Adrenal gland (tissue), 9 donors: ENCODE measurements at regions not wholly inside any gene's neighbourhood (a gene's known extent, or its start where the extent isn't known, plus 50 kb on each side); places are given as distances from the start of the nearest gene placed in this dataset.
"Not testable (repeated sequence)": the region's sequence is repeated elsewhere in the genome, so short reads cannot be mapped to it uniquely, and the experiment has no call there.

Experiments
- DNase-seq, 7 donors: peaks; one replicate each; pipeline ENCODE4 v3.0.0-alpha.2; 2019 to 2020
- H3K27ac ChIP-seq, 5 donors: fragments of 200-600 bp; sonication (generic) in 4 of 5; 1 replicate in 3 of 5; 2 replicates in 2 of 5; pipeline versions ENCODE4 v1.5.1 to v1.8.0; 2016 to 2020; ENCODE audit warnings: mild to moderate bottlenecking in 1 of 5
- H3K27me3 ChIP-seq: fragments of 200-600 bp; 2 replicates; pipeline ENCODE4 v1.8.0; 2021
- H3K36me3 ChIP-seq, 2 donors: fragments of 200-600 bp; replicated peaks in 1 of 2; 1 replicate in 1 of 2; 2 replicates in 1 of 2; pipeline versions ENCODE4 v1.5.1 to v1.8.0; 2018 to 2022
- H3K4me1 ChIP-seq, 2 donors: fragments of 200-600 bp; replicated peaks in 1 of 2; 1 replicate in 1 of 2; 2 replicates in 1 of 2; pipeline versions ENCODE4 v1.5.1 to v1.8.0; 2018 to 2021
- H3K4me3 ChIP-seq, 4 donors: fragments of 200-600 bp; sonication (generic) in 3 of 4; one replicate each; pipeline ENCODE4 v1.5.1; 2016 to 2018
- H3K9me3 ChIP-seq, 3 donors: fragments of 200-600 bp; sonication (generic) in 1 of 3; replicated peaks in 1 of 3; 1 replicate in 2 of 3; 2 replicates in 1 of 3; pipeline versions ENCODE4 v1.5.1 to v1.8.0; 2016 to 2021
- POLR2A ChIP-seq, 2 donors: fragments of 450-650 bp; IDR thresholded peaks; one replicate each; pipeline ENCODE4 v1.6.1; 2017; ENCODE audit warnings: antibody characterized with exemption in 2 of 2, mild to moderate bottlenecking in 2 of 2, moderate library complexity in 1 of 2
- WGBS, 4 donors: extraction: QIAGEN DNeasy Blood & Tissue Kit in 2 of 4; methylation state at CpG; one replicate each; pipeline versions ENCODE4 v1.1.5 to v1.1.7; 2013 to 2017; 5-methylcytosine and 5-hydroxymethylcytosine counted together
- intact Hi-C, 2 donors: fragments of 100-400 bp; cut with DNase I; formaldehyde crosslinking; loops; one replicate each; pipeline versions ENCODE4 v1.14.1 to v1.15.0; 2022 to 2023
- TF ChIP-seq, protein P1 (sequence below), 6 experiments: fragments of 450-650 bp in 4 of 6; fragments of 200-600 bp in 2 of 6; sonication (generic) in 1 of 6; IDR thresholded peaks; 1 replicate in 5 of 6; 2 replicates in 1 of 6; pipeline versions ENCODE4 v1.5.1 to v1.8.0; 2016 to 2021; ENCODE audit warnings: antibody characterized with exemption in 6 of 6, mild to moderate bottlenecking in 2 of 6, moderate library complexity in 1 of 6
- donor health status: healthy with polysubstance abuse.
- donor health status: Bipolar disorder and iron deficiency.
- donor health status: DM: yes; HTN: yes; CAD: no.
- donor health status: DM: no; HTN: no; CAD: no.
- donor health status: DM: no; HTN: no; CAD: no.

DNA sequence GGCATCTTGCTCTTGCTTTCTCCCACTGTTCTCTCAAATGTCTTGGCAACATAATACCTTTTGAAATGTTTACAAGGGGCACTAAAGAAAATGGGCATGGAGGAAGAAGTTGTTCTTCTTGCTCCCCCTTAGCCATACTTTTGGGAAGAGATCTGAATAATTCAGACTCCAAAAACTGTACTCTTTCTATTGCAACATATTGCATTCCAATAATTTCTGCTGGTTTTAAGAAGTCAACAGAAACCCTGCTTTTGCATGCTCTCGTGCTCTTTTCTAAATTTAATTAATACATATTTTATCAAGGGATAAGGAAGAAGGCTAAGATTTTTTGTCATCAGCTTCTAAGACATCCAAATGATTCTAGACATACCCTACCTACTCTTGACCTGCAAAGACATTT, 409.9 kb upstream of the SOX5 start:
- no peak overlapping the region for H3K4me3 ChIP-seq
- H3K9me3 ChIP-seq = no peaks in the 10 kb centered on the region
- H3K4me1 ChIP-seq = no peaks in the 10 kb centered on the region
- H3K27me3 ChIP-seq = no peaks in the 10 kb centered on the region
- 50 to 77% (median 64%) methylated on average over 1 of the region's 1 CpG for WGBS, 4 donors
- DNase-seq = no peak
- intact Hi-C loops = no loop called here
- no peak overlapping the region for H3K27ac ChIP-seq
- H3K36me3 ChIP-seq = no peaks in the 10 kb centered on the region
- TF ChIP-seq, protein P1, sequence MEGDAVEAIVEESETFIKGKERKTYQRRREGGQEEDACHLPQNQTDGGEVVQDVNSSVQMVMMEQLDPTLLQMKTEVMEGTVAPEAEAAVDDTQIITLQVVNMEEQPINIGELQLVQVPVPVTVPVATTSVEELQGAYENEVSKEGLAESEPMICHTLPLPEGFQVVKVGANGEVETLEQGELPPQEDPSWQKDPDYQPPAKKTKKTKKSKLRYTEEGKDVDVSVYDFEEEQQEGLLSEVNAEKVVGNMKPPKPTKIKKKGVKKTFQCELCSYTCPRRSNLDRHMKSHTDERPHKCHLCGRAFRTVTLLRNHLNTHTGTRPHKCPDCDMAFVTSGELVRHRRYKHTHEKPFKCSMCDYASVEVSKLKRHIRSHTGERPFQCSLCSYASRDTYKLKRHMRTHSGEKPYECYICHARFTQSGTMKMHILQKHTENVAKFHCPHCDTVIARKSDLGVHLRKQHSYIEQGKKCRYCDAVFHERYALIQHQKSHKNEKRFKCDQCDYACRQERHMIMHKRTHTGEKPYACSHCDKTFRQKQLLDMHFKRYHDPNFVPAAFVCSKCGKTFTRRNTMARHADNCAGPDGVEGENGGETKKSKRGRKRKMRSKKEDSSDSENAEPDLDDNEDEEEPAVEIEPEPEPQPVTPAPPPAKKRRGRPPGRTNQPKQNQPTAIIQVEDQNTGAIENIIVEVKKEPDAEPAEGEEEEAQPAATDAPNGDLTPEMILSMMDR (IDR thresholded peaks at IDR 0.05) = no peak
- TF ChIP-seq POLR2A (IDR thresholded peaks at IDR 0.05) = no peak

DNA sequence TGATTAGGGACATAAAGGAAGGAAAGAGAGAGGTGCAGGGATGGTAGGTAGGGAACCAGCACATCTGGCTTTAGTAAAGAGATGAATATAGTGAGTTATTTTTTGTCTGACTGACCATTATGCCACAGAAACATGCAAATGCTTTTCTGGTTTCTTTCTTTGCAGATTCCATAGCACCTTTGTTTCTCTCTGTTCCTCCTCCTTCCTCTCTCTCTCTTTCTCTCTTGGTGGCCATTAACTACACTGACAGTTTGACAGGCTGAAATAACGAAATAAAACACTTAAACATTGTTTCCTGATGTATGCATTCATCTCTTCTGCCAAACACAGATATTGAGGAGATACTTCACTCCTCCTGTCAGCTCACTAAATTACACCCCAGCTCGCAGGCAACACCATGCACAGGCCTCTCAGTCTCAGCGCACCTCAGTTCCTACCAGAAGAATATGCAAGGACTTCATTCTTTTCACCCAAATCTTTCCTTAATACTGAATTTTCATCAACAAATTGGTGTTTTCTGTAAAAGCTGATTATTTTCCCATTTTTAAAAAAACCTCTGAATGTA, 406.9 kb upstream of the SOX5 start:
- Histone ChIP-seq H3K27me3 (no peaks in the 10 kb centered on the region), H3K9me3 (no peaks in the 10 kb centered on the region), H3K27ac (no peak overlapping the region), H3K4me3 (no peak overlapping the region), H3K4me1 (no peaks in the 10 kb centered on the region), H3K36me3 (no peaks in the 10 kb centered on the region)
- no peak for TF ChIP-seq POLR2A (IDR thresholded peaks at IDR 0.05)
- TF ChIP-seq, protein P1 (IDR thresholded peaks at IDR 0.05) = no peak
- no peak for DNase-seq
- intact Hi-C loops = no loop called here
- 75 to 90% (median 79%) methylated on average over 3 of the region's 3 CpGs for WGBS, 4 donors

DNA sequence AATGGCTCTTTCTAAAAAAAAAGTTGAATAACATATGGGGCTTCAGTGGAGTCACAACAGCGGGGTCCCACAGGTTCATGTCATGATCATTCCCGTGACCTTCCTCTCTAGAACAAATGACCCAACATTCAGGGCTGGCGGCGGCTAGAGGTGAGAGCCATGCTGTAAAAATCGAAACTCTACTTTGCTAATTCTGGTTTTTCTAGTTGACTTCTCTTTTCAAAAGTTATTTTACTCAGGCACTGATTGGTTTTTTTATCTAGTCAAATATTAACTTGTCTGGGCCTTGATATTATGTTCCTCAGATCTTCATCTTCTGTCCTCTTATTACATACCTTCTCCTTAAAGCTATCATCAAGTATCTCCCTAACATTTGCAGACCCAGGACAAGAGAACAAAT, 402.9 kb upstream of the SOX5 start:
- 81 to 92% (median 88%) methylated on average over 5 of the region's 5 CpGs for WGBS, 4 donors
- intact Hi-C loops = no loop called here

DNA sequence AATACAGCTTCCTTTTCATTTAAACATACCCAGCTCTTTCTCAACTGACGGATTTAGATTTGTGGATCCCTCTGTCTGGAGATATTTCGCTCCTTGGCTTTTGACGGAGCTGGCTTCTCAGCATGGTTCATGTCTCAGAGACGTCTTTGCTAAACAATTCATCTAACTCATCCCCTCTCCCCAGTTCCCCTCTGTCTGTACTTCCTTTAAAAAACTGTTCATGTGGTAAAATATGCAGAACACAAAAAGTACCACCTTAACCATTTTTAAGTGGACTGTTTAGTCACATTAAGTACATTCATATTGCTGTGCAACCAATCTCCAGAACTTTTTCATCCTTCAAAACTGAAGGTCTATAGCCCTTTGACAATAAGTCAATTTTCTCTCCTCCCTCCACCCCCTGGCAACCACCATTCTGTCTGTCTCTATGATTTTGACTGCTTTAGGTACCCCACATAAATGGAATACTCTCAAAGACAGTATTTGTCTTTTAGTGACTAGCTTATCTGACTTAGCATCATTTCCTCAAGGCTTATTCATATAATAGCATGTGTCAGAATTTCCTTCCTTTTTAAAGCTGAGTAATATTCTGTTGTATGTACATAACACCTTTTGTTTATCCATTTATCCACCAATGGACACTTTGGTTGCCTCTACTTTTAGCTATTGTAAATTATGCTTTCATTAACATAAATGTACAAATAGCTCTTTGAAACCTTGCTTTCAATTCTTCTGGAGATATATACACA, 399.8 kb upstream of the SOX5 start:
- Histone ChIP-seq H3K4me3 (no peak overlapping the region), H3K27ac (no peak overlapping the region), H3K36me3 (no peaks in the 10 kb centered on the region), H3K4me1 (no peaks in the 10 kb centered on the region), H3K27me3 (no peaks in the 10 kb centered on the region), H3K9me3 (no peaks in the 10 kb centered on the region)
- no peak for DNase-seq
- WGBS, 4 donors = 75 to 88% (median 84%) methylated on average over 4 of the region's 4 CpGs
- intact Hi-C loops = no loop called here
- TF ChIP-seq POLR2A (IDR thresholded peaks at IDR 0.05) = no peak
- TF ChIP-seq, protein P1 (IDR thresholded peaks at IDR 0.05) = no peak

More for the DNA sequence above, 402.9 kb upstream of the SOX5 start:
- H3K27me3 ChIP-seq = no peaks in the 10 kb centered on the region
- no peak for TF ChIP-seq POLR2A (IDR thresholded peaks at IDR 0.05)
- TF ChIP-seq, protein P1 (IDR thresholded peaks at IDR 0.05) = no peak
- no peak overlapping the region for H3K4me3 ChIP-seq
- H3K4me1 ChIP-seq = no peaks in the 10 kb centered on the region
- no peak for DNase-seq
- H3K27ac ChIP-seq = no peak overlapping the region
- no peaks in the 10 kb centered on the region for H3K36me3 ChIP-seq
- no peaks in the 10 kb centered on the region for H3K9me3 ChIP-seq

DNA sequence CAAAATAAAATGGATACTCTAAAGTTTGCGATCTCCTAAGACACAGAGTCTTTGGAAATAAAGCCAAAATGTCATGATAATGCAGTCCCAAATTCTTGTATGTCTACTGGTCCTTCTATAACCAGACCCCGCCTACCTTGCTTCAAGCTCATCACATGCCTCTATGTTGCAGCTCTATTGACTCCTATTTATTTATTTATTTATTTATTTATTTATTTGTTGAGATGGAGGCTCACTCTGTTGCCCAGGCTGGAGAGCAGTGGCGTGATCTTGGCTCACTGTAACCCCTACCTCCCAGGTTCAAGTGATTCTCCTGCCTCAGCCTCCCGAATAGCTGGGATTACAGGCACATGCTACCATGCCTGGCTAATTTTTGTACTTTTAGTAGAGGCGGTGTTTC, 398.7 kb upstream of the SOX5 start:
- H3K4me1 ChIP-seq, H3K36me3 ChIP-seq, H3K27me3 ChIP-seq, H3K27ac ChIP-seq, H3K4me3 ChIP-seq, H3K9me3 ChIP-seq, intact Hi-C loops, DNase-seq: not testable (repeated sequence)
- WGBS, 4 donors = 81 to 96% (median 94%) methylated on average over 4 to 5 of the region's 5 CpGs
